ENCODE measurements at regions not wholly inside any gene's neighbourhood (a gene's known extent, or its start where the extent isn't known, plus 50 kb on each side); places are given as distances from the start of the nearest gene placed in this dataset.

DNA sequence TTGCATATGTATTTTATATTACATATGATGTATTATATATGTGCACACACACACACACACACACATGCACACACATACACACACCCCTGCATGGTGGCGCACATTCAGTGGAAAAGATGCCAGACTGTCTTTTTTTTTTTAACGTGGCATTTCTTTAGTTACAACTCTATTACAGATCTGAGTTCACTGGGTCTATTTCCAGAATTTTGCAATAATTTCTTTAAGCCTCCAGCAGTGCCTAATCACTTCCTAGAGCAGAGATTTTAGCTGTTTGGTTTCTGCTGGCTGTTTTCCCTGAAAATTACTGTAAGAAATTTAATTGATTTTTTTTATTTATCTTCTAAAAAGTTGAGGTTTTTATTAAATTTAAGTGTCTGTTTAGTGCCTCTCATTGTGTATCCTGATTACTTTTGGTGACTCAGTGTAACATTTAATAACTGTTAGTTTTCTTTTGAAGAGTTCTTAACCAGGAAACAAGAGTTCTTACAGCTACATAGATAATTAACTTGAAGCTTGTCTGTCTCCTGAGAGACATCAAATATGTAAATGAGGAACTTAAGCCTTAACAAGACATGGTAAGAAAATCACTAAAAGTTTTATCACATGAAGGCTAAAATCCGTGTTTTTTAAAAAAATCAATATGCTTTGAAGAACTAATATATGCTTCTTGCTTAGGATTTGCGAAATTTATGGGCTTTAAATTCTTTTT lies 232.0 kb downstream of the MDFIC start:
- no peak for FAIRE-seq
- no peak for DNase-seq (ENCODE audit: insufficient read length, low spot score)

DNA sequence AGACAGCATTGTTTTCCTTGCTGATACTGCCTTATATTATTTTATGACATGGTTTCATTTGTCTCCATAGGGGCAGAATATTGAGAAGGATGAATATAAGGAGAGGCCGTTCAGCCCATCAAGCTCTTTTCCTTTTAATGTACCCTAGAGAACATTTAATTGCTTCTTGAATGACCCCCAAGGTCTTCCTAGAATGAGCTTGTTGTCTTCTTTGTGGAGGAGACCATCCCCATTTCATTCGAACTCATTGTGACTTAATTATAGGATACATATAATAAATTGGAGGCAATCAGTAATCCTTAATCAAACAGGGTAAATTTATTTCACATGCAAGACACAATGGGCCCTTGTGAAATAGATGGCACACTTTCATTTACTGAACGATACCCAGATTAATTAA lies 231.3 kb downstream of the MDFIC start:
- FAIRE-seq = no peak
- DNase-seq (ENCODE audit: insufficient read length, low spot score) = no peak

DNA sequence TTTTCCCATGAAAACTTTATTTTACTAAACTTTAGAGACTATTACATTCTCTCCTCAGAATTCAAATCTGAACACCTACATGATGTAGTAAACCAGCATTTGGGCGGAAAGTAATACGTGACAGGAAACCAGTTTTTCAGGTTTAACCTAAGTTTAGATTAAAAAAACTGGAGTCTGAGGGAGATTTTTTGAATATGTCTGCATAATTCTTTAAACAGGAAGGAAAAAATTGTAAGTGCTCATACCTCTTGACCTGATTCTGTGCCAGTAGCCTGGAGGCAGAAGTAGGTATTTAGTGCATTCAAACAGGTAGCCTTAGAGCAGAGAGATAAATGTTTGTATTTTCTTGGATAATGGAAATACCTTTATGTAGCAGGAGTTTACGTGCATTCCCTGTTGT lies 224.3 kb downstream of the MDFIC start:
- FAIRE-seq = no peak
- DNase-seq (ENCODE audit: insufficient read length, low spot score) = no peak

DNA sequence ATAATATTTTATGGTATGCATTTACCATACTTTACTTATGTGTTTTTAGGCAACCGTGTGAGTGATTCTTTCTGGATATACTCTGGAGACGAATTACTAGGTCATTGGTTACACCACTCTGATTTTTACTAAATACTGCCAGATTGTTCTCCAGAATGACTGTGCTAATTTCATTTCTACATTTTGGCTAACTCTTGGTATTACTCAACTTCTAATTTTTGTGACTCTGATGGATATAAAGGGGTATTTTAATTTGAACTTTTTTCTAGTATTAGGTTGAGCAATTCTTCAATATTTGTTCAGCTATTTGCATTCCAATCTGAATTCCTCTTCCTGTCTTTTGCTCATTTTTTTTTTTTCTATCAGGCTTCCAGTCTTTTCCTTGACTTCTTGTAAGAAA lies 223.6 kb downstream of the MDFIC start:
- no peak for FAIRE-seq

DNA sequence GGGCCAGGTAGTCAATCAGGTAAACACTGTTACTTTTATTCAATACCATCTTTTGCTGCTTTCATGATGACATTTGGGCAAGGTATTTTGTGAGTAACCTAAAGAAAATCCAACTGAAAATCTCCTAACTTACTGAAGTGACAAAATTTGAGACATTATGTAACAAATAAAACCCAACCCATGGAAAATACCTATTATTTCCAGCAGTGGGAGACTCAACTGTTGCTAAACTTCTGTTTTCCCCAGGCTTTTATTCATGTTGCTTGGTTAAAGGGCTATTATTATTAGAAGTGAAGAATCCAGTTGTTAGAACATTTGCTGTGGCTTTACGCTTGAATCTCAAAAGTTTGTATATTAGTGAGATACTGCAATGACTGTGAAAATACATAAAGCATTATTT lies 215.9 kb downstream of the MDFIC start:
- DNase-seq (ENCODE audit: insufficient read length, low spot score) (no peak), FAIRE-seq (no peak)

More for the DNA sequence above, 223.6 kb downstream of the MDFIC start:
- DNase-seq (ENCODE audit: insufficient read length, low spot score) = no peak

DNA sequence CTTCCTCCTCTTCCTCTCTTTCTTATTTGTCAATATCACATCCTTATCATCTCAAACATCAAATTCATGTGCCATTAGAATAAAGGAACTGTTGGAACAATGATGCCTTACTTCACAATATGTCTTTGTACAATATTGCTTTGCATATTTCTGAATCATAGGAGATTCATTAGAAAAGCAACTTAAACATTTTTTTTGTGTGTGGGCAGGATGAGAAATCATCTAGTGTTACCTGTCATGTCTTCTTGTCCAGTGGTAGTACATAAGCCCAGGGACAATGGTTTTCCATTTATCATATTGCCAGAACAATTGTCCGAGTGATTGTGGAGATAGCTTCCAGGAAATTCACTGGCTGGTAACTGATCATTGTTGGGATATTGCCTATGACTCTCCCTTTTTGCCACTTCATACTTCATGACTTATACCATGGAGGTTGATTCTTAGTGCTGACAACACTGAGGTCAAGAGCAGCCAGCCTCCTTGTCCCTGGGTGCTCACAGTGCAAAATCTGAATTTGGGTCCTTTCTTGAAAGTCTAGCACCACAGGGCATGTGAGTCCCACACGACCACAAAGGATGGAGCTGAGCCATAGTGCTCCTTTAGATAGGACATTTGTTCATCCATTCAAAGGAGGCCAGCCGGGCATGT lies 215.0 kb downstream of the MDFIC start:
- FAIRE-seq (no peak), DNase-seq (ENCODE audit: insufficient read length, low spot score) (no peak)

DNA sequence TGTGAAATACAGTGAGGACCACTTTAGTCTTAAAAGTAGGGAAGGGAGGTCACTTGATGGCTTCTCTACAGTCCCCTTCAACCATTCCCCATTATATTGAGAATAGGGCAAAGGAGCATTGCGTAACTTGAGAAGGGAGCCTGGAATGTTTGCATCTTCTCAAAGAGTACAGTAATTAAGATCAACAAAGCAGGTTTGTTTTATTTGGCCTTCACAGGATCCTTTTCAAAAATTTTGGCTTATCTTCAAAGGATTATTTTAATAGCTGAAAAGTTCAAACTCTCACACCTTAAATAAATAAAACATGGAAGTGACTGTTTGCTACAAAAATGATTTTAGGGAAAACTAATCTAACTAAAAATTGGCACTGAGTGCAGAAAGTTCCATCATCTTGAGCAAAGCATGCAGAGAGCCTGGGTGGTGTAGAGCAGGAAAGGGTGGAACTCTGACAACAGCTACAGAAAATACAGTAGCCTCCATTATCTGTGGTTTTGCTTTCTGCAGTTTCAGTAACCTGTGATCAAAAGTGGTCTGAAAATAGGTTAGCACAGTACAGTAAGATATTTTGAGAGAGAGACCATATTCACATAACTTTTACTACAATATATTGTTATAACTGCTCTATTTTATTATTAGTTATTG lies 214.0 kb downstream of the MDFIC start:
- no peak for FAIRE-seq
- DNase-seq (ENCODE audit: insufficient read length, low spot score) = no peak

DNA sequence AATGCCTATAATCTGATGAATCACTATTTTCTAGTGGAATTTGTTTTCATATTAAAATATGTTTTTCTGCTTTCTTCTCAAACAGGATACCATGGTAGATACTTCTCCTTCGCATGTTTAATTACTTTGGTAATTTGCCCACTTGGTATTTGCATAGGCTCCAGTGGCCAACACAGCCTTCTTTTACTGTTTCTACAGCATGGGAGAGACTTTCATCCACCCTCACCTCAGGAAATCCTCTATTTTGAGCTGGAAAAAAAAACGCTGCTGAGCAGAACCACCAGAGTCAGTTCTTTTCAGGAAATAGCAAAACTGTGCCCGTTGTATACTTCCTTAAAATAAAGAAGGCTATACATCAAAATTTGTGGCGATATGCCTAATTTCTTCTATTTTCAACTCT lies 213.3 kb downstream of the MDFIC start:
- no peak for FAIRE-seq
- no peak for DNase-seq (ENCODE audit: insufficient read length, low spot score)

DNA sequence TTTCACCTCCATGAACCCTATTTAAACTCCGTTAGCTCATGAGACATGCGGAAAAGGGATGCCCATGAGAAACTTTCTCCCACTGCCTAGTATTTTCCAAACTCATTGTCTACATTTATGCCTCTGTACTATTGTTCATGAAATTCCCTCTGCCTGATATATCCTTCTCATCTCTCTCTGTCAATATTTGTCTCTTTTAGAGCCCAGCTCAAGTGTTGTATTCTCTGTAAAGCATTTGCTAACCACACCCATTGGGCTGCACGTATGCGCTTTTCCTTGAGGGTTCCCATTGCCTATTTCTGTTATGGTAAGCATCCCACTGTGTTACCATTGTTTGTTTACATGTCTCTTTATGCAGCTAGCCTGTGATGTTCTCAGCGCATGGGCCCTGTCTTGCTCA lies 211.4 kb downstream of the MDFIC start:
- no peak for FAIRE-seq

DNA sequence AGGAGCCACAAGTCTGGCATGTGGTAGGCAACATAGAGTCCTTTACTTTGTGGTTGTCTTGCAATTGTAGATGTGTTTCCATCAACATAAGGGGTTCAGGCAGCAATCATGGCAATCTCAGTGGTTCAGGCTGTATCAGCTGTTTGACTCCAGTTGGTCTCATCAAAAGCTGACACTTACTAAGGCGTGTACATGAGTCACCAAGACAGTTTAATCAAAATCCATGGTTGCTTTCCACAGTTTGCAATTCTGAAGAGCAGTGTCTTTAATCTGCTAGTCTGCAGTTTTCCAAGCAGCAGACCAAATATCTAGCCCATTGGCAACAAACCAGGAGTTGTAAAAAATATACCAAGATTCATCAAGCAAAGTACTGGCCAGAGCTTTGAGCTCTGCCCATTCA lies 210.2 kb downstream of the MDFIC start:
- no peak for FAIRE-seq
- no peak for DNase-seq (ENCODE audit: insufficient read length, low spot score)

More for the DNA sequence above, 211.4 kb downstream of the MDFIC start:
- DNase-seq (ENCODE audit: insufficient read length, low spot score) = no peak

DNA sequence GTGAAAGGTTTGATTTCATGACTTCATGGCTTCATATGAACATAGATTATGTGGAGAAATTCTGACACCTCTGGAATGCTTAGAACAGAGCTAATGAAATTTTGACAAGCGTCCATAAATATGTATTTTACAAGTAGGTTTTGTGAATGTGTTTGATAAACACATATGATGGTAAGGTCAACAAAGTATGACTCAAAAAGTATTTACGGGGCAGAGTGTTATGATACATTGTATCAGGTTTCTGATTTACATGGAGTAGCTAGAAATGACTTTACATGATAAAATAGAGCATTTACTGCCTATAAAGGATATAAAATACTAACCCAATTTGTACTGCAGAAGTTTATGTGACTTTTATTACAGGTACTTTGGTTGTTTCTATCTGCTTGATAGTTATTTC lies 206.3 kb downstream of the MDFIC start:
- DNase-seq (ENCODE audit: insufficient read length, low spot score) = no peak
- no peak for FAIRE-seq

DNA sequence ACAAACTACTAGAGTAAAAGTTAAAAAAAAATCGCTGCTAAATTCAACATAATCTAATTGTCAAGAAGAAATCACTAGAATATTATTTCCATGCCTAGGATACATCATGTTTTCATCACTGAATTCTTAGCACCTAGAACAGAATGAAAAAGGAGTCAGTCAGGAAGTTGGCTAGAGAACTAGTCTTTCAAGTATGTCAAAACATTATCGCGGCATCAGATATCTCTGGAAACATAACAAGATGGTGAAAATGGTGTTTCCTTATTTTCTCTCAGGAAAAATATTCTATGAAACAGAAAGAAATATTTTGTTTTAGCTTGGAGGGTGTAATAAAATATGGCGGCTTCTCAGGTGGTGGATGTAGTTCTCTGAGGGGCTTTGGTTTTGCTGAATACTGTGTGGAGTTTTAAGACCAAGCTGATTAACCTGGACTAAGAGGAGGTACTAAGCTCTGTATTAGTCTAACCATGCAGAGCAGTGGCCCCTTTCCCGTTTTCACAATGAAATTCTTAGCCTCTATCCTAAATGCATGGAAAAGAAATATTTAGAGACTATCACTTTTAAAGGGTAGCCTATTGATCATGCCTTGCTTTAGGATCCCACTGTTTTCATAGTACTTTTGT lies 205.6 kb downstream of the MDFIC start:
- no peak for FAIRE-seq

DNA sequence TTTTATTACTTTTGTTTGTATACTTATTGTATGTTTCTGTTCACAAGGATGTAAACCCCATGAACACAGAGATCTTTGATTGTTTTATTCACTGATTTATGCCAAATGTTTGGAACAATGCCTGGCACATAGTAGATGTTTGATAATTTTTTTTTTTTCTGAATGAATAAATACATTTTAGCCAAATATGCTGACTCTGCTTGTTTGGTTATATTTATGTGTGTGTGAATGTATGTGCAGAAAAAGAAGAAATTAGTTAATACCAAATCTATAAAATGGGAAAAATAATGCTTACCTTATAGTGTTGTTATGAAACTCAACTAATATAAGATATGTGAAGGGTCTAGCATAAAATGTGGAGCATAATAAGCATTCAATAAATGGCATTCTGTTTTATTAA lies 203.9 kb downstream of the MDFIC start:
- no peak for DNase-seq (ENCODE audit: insufficient read length, low spot score)

More for the DNA sequence above, 205.6 kb downstream of the MDFIC start:
- no peak for DNase-seq (ENCODE audit: insufficient read length, low spot score)

DNA sequence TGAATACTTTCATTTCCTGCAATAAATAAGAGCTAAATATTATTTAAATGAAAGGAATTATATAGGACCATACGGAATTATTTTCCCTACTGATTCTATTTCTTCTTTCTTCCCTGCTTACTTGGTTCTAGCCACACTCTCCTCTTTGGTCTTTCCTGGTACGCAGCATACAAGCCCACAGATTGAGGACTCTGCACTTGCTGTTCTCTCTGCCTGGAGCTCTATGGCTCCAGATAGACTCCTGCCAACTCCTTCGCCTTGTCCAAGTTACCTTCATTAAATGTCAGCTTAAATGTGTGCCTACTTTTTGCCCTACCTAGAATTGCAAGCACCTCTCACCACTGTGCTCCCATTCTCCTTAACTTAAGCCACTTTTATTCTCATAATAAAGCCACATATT lies 203.4 kb downstream of the MDFIC start:
- DNase-seq (ENCODE audit: insufficient read length, low spot score) = no peak
- FAIRE-seq = no peak

More for the DNA sequence above, 203.9 kb downstream of the MDFIC start:
- FAIRE-seq = no peak

DNA sequence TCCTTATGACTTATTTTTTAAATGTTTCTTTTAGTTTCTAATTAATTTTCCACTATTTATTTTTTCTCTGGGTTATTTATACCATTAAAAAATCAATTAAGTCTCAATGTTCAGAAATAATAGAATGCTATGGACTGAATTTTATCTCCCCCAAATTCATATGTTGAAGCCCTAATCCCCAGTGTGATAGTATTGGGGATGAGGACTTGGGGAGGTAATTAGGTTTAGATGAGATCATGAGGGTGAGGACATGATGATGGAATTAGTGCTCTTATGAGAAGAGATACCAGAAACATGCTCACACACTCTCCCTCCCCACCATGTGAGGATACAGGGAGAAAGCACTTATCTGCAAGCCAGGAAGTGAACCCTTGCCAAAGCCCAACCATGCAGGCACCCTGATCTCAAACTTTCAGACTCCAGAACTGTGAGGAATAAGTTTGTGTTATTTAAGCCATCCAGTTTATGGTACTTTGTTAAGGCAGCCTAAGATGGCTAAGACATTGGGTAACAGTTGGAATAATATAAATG lies 202.6 kb downstream of the MDFIC start:
- DNase-seq (ENCODE audit: insufficient read length, low spot score) (no peak), FAIRE-seq (no peak)

DNA sequence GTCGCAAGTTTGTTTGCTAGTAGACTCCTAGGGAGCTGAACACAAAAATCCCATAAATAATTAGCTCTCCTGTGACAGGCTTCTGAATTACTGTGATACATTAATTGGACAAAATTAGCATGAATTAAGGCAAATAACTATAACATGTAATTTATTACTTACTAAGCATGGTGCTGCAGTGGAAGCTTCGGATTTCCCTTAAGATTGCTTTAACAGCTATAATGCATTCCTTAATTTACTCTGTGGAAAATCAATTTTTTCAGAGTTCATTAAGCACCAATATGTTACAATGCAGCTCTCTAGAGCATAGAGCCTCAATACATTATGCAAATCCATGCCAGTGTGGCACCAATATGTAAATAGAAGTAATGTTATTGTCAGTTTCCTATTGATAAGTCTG lies 201.5 kb downstream of the MDFIC start:
- FAIRE-seq (no peak), DNase-seq (ENCODE audit: insufficient read length, low spot score) (no peak)

DNA sequence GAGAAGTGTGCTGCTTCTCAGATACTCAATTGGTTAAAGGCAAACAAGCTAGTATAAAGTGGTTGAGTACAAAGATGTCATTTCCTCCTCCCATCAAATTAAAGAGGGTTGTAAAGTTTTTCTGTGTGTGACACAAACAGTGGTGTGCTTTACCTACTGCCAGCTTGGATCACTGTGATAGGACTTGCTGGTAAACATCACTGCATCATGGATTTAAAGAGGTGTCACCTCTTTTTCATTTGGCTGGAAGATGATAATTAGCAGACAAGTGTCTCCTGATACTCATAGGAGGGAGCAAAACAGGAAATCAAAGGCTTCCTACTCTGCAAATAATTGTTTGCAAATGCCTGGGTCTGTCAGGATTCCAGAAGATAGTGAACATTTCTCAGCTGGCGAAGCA lies 200.5 kb downstream of the MDFIC start:
- DNase-seq (ENCODE audit: insufficient read length, low spot score) (no peak), FAIRE-seq (no peak)

DNA sequence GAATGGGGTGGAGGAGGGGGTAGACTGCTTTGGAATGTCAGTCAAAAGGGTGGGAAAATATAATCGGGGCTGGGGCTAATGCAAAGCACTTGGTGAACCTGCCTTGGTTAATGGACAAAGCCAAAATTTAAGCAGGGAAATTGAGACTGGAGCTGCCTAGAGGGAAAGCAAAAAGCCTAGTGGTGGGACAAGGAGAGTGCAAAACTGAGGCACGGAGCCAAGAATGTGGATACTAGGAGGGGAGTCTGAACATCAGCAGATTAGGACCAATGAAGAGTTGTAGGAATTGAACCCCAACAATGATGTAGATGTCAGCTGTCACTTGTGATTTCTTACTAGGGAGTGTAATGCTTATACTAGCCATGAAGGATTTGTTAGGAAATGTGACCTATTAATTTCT lies 195.9 kb downstream of the MDFIC start:
- FAIRE-seq = no peak

DNA sequence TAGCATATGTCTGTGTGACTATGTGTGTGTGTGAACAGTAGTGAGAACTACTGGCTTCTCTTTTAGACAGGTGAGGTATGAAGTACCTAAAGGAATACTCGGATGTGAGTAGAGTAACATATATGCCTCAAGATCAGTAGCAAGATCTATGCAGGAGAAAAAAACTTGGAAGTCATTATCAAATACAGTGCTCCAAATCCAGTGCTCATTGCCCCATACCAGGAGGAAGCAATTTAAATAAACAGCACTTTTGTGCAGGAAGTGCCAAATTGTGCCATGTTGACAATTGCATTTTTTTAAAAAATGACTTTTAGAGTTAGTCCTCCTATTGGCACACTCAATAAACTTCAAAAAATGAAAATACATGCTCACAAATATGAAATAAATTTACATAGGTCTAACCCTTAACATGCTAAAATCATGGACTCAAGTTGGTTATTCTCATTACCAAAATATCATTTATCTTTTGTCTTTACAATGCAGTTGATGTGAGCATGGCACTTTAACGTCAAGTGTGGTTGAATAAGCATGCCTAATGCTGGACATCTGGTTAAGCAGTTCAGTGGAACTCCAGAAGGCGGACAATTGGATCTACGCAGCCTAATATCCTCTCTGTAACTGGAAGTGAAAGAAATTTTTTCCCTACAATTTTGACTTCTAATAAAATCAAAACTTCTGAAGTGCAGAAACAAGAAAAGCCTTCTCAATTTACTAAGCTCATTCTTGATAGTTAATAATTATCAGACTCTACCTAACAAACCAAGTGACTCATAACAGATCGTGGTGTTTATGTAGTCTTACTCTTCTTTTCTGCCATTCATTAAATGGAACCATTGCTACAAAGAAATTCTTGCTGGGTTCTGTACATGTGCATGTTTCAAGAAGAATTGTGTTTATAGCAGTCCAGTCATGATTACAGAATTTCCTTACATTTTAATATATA lies 195.2 kb downstream of the MDFIC start:
- FAIRE-seq (no peak), DNase-seq (ENCODE audit: insufficient read length, low spot score) (no peak)

More for the DNA sequence above, 195.9 kb downstream of the MDFIC start:
- no peak for DNase-seq (ENCODE audit: insufficient read length, low spot score)

DNA sequence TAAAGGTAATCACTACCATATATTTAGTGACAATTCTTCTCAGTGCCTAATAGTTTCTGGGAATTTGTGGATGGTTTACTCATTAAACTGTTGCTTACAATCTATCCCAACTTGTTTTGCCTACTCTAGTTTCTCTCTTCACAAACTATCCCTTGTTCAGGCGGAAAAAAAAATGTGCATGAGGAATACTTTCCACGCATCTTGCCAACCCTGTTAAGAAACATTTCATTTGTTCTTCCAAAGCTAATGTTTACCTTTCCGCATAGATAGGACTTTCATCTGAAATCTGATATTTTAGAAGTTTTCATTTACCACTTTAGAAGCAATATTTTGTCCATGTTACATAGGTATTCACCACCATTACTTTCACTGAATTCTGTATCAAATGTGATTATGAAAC lies 191.9 kb downstream of the MDFIC start:
- DNase-seq (ENCODE audit: insufficient read length, low spot score) (no peak), FAIRE-seq (no peak)

Measured in HTR-8/SVneo (cell line).